HG03342 (cell line): ENCODE measurements at regions not wholly inside any gene's neighbourhood (a gene's known extent, or its start where the extent isn't known, plus 50 kb on each side); places are given as distances from the start of the nearest gene placed in this dataset.

Source experiments
- ATAC-seq: cut with Tn5 transposase; IDR thresholded peaks from one replicate; pipeline ENCODE4 v1.9.1; 2021; ENCODE audit warnings: mild to moderate bottlenecking, moderate library complexity; ENCODE audit not compliant: unreplicated experiment

DNA sequence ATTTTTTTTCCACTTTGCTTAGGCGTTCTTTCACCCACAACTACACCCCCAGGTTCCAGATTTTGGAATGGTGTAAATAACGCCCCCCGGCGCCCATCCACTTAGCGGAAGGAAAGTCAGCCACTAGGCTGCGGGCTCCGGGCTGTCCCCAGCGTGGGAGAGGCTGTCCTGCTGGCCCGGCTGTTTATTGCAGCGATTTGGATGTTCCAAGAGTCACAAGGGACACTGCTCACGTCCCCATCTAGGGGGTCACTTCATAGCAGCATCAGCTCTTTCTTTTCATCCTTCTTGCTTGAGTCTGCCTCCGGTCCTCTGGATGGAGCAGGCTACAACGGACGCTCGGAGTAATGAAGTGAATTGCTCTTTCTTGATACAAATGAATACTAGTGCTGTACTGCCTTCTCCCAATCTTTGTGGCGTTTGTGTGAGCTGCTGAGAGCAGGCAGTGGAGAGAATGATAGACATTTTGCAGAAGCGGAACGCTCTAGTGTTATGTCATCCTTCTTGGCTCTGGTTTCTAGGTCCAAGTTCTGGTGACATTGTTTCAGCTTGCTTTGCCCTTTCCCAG is 50.7 kb upstream of the PAIP2B start:
- ATAC-seq = no peak

DNA sequence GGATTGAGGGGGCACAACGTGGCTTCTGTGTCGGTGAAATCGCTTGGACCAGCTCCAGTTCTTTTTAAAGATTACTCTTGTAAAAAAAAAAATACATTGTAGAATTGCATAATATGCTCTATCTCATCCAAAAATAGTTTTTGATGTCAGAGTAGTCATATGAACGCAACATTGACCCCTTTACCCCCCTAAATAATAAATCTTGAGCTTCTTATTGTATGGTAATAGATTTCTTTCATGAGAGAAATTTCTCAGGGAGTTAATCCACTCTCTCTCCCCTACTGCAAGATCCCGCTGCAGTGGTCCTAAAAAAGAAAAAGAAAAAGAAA is 50.2 kb upstream of the PAIP2B start:
- no peak for ATAC-seq

DNA sequence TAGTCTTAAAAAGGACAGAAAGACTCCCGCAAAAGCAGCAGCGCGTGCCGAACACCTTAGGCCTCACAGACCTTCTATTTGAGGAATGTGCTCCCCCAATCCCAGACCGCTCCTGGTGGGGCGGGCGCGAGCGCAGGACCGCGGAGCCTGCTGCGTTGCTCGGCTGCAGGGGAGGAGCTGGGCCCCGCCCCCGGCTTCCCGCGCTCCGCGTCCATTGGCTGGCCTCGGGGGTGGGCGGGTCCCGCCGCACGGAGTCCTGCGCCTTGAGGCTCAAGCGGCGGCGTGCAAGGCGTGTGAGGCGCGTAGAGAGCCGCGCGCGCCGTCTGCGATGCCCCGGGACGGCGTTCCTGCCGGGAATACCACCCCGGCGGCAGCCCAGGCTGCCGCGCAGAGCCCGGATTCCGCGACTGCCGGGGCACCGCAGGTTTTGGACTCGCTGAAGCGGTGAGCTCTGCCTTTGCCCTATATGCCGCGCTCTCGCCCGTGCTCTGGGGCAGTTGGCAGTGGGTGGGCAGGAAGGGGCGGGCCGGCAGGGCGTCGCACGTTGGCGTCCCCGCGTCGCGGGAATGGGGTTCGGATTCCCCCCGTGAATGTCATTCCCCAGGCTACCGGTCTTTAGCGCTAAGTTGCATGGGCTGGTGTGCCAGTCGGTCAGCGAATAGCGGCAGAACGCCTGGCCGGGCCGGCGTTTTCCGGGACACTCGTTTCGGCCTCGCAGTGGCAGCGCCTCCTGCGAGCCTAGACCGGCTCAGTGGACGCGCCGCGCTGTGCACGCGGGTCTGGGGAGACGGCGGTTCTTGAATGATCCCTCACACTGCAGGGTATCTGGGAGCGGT is 49.6 kb upstream of the PAIP2B start:
- peak; percentile 99 for ATAC-seq
